OCI-LY7 (cell line): ENCODE measurements at regions not wholly inside any gene's neighbourhood (a gene's known extent, or its start where the extent isn't known, plus 50 kb on each side); places are given as distances from the start of the nearest gene placed in this dataset.

ENCODE experiments used
- CTCF ChIP-seq: fragments of 200-600 bp; sonication (generic); conservative IDR thresholded peaks from 2 replicates; pipeline ENCODE4 v1.5.1; 2014; ENCODE audit warnings: mild to moderate bottlenecking, antibody characterized with exemption, low read length, moderate library complexity, mixed read lengths
- EZH2phosphoT487 ChIP-seq: fragments of 200-600 bp; sonication (generic); IDR thresholded peaks from 2 replicates; pipeline ENCODE4 v1.6.1; 2018; ENCODE audit warnings: low read depth, borderline replicate concordance, mild to moderate bottlenecking, mixed run types, antibody characterized with exemption, low read length, moderate library complexity, mixed read lengths

DNA sequence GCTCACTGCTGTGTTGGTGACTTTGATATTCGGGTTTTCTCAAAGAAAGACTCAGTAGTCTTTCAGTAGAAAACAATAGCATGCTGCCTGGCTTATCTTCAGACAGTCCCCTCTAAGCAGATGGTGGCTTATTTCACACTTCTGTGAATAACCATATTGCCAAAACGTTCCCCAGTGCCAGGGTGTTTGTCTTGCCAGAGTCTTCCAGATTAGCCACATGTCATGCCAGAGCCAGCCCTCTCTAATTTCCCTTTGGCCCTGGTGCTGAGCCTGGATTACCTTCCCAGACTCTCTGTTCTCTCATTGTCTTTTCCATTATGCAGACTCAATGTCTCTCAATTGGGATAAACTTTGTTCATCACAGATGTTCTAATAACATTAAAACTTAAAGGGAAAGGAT lies 488.0 kb upstream of the ATXN8OS start:
- TF ChIP-seq CTCF (no peak), EZH2phosphoT487 (no peak)
